ENCODE measurements at regions not wholly inside any gene's neighbourhood (a gene's known extent, or its start where the extent isn't known, plus 50 kb on each side); places are given as distances from the start of the nearest gene placed in this dataset.

DNA sequence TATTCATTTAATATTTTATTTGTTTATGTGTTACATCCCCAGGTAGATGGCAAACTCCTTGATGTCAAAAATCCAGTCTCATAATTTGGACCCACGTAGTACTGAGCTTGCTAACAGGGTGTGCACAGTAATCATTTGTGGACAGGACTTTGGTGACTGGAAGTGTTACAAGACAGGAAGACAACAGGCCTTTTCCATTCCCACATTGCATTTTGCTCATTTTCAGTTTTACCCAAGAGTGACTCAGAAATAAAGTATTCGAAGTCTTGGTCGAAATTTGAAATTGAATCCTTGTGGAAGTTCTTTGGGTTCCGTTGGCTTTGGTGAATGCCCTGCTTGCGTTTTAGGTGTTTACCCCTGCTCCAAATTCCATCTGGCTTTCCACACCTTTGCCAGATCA lies 63.0 kb upstream of the THBS2 start:
- intact Hi-C loops (cut with micrococcal nuclease): no loop called here
- Mint-ChIP-seq H3K36me3 (no peaks in the 10 kb centered on the region), H3K4me1 (no peaks in the 10 kb centered on the region), H3K27ac (no peak overlapping the region), H3K4me3 (no peak overlapping the region), H3K9me3 (no peaks in the 10 kb centered on the region), H3K27me3 (ENCODE audit: low read depth in 2 of 2) (peaks cover 5% of the 10 kb centered on the region in 2 donors)
- Histone ChIP-seq H3K4me3 (ENCODE audit: low read length) (no peak overlapping the region), H3K9me3 (ENCODE audit: control insufficient read depth, insufficient read depth, low read length) (peaks cover 3% of the 10 kb centered on the region), H3K27me3 (ENCODE audit: control insufficient read depth, insufficient read depth, low read length) (no peaks in the 10 kb centered on the region), H3K36me3 (ENCODE audit: control insufficient read depth, insufficient read depth, low read length) (no peaks in the 10 kb centered on the region), H3K27ac (ENCODE audit: low read length) (no peak overlapping the region), H3K4me1 (ENCODE audit: control insufficient read depth, insufficient read depth, low read length) (no peaks in the 10 kb centered on the region)
- DNase-seq (no peak), ATAC-seq (no peak)
- 87% methylated on average over 5 of the region's 5 CpGs for WGBS (ENCODE audit: insufficient coverage)
- TF ChIP-seq, protein P1, sequence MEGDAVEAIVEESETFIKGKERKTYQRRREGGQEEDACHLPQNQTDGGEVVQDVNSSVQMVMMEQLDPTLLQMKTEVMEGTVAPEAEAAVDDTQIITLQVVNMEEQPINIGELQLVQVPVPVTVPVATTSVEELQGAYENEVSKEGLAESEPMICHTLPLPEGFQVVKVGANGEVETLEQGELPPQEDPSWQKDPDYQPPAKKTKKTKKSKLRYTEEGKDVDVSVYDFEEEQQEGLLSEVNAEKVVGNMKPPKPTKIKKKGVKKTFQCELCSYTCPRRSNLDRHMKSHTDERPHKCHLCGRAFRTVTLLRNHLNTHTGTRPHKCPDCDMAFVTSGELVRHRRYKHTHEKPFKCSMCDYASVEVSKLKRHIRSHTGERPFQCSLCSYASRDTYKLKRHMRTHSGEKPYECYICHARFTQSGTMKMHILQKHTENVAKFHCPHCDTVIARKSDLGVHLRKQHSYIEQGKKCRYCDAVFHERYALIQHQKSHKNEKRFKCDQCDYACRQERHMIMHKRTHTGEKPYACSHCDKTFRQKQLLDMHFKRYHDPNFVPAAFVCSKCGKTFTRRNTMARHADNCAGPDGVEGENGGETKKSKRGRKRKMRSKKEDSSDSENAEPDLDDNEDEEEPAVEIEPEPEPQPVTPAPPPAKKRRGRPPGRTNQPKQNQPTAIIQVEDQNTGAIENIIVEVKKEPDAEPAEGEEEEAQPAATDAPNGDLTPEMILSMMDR (IDR thresholded peaks at IDR 0.05): no peak

DNA sequence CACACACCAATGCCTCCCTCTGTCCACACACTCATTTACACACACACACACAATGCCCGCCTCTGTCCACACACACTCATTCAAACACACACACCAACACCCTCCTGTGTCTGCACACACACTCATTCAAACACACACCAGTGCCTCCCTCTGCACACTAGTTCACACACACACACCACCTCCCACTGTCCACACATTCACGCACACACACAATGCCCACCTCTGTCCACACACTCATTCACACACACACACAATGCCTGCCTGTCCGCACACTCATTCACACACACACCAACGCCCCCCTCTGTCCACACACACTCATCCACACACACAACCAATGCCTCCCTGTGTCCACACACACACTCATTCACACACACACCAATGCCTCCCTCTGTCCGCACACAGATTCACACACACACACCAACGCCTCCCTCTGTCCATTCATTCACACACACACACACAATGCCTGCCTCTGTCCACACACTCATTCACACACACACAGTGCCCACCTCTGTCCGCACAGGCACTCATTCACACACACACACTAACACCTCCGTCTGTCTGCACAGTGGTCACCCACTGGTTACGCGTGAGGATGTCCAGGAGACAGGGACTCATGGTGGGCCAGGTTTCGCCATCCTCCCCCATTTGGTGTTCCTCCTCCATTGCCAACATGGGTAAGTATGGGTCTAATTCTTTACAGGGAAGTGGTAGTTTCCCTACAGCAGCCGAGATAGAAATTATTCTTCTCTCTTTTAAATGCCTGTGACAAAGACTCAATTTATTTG lies 62.4 kb upstream of the THBS2 start:
- Mint-ChIP-seq H3K4me3 (no peak overlapping the region), H3K27me3 (ENCODE audit: low read depth in 2 of 2) (no peaks in the 10 kb centered on the region), H3K4me1 (no peaks in the 10 kb centered on the region), H3K36me3 (no peaks in the 10 kb centered on the region), H3K27ac (no peak overlapping the region), H3K9me3 (no peaks in the 10 kb centered on the region)
- Histone ChIP-seq H3K36me3 (ENCODE audit: control insufficient read depth, insufficient read depth, low read length) (no peaks in the 10 kb centered on the region), H3K27me3 (ENCODE audit: control insufficient read depth, insufficient read depth, low read length) (no peaks in the 10 kb centered on the region), H3K4me1 (ENCODE audit: control insufficient read depth, insufficient read depth, low read length) (no peaks in the 10 kb centered on the region), H3K27ac (ENCODE audit: low read length) (no peak overlapping the region), H3K4me3 (ENCODE audit: low read length) (no peak overlapping the region), H3K9me3 (ENCODE audit: control insufficient read depth, insufficient read depth, low read length) (peaks cover 3% of the 10 kb centered on the region)
- ATAC-seq: no peak
- WGBS (ENCODE audit: insufficient coverage): 92% methylated on average over 11 of the region's 12 CpGs
- TF ChIP-seq, protein P1 (IDR thresholded peaks at IDR 0.05): no peak
- DNase-seq: no peak
- intact Hi-C loops (cut with micrococcal nuclease): no loop called here

DNA sequence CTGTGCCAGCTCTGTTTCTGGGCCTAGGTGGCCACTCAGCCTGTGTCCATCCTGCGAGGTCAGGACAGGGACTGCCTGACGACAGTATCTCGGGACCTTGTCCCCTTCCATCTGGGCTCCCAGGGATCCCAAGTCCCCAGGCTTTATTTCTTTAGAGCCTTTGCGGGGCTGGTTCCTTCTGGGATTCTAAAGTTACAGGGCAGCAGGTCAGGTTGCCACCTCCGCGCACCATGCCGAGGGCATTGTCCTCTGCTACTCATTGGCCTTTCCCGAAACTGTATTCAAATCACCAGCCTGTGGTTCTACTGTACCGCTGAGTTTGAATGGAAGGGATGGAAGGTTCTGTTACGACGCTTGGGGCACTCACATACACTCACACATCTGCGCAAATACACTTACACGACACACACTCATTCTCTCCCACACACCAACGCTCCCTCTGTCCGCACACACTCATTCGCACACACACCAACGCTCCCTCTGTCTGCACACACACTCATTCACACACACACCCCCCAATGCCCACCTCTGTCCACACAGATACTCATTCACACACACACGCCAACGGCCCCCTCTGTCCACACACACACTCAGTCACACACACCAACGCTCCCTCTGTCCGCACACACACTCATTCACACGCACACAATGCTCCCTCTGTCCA lies 59.8 kb upstream of the THBS2 start:
- Mint-ChIP-seq H3K27ac (no peak overlapping the region), H3K9me3 (no peaks in the 10 kb centered on the region), H3K27me3 (ENCODE audit: low read depth in 2 of 2) (peaks cover 0 to 5% of the 10 kb centered on the region in 2 donors), H3K36me3 (no peaks in the 10 kb centered on the region), H3K4me3 (no peak overlapping the region), H3K4me1 (no peaks in the 10 kb centered on the region)
- Histone ChIP-seq H3K36me3 (ENCODE audit: control insufficient read depth, insufficient read depth, low read length) (no peaks in the 10 kb centered on the region), H3K27me3 (ENCODE audit: control insufficient read depth, insufficient read depth, low read length) (no peaks in the 10 kb centered on the region), H3K4me1 (ENCODE audit: control insufficient read depth, insufficient read depth, low read length) (no peaks in the 10 kb centered on the region), H3K4me3 (ENCODE audit: low read length) (no peak overlapping the region), H3K27ac (ENCODE audit: low read length) (no peak overlapping the region), H3K9me3 (ENCODE audit: control insufficient read depth, insufficient read depth, low read length) (peaks cover 3% of the 10 kb centered on the region)
- WGBS (ENCODE audit: insufficient coverage): 90% methylated on average over 22 of the region's 22 CpGs
- DNase-seq (no peak), ATAC-seq (no peak)
- intact Hi-C loops (cut with micrococcal nuclease): no loop called here
- TF ChIP-seq, protein P1 (IDR thresholded peaks at IDR 0.05): no peak
